ENCODE measurements at regions not wholly inside any gene's neighbourhood (a gene's known extent, or its start where the extent isn't known, plus 50 kb on each side); places are given as distances from the start of the nearest gene placed in this dataset.

DNA sequence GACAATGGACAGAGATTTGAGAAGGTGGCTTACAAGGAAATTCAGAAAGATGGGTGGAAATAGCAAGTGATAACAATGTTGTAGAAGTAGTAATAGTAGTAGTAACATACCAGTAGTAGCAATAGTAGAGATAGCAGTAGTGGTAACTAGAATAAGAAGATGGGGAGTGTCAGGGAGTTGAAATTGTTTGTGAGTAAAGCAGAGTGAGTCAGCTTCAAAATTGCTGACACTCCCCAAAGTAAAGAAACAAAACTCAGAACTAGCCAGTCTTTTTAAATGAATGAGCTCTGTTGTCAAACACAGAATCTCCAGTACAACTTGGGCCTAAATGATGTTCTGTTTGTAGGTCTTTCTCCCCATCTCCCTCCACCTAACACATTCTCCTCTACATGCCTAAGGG is 1040.9 kb downstream of the CBLN2 start:
- Histone ChIP-seq H3K9me3 (ENCODE audit: low read depth) (no peaks in the 10 kb centered on the region), H3K27me3 (no peaks in the 10 kb centered on the region), H3K4me3 (no peak overlapping the region), H3K27ac (no peak overlapping the region), H3K4me1 (ENCODE audit: low read depth) (no peaks in the 10 kb centered on the region), H3K36me3 (no peaks in the 10 kb centered on the region)
- TF ChIP-seq, protein P1, sequence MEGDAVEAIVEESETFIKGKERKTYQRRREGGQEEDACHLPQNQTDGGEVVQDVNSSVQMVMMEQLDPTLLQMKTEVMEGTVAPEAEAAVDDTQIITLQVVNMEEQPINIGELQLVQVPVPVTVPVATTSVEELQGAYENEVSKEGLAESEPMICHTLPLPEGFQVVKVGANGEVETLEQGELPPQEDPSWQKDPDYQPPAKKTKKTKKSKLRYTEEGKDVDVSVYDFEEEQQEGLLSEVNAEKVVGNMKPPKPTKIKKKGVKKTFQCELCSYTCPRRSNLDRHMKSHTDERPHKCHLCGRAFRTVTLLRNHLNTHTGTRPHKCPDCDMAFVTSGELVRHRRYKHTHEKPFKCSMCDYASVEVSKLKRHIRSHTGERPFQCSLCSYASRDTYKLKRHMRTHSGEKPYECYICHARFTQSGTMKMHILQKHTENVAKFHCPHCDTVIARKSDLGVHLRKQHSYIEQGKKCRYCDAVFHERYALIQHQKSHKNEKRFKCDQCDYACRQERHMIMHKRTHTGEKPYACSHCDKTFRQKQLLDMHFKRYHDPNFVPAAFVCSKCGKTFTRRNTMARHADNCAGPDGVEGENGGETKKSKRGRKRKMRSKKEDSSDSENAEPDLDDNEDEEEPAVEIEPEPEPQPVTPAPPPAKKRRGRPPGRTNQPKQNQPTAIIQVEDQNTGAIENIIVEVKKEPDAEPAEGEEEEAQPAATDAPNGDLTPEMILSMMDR (IDR thresholded peaks at IDR 0.05; ENCODE audit: low read depth, low read length) = no peak
- no peak for DNase-seq (ENCODE audit: low read depth in 1 of 2, low spot score in 1 of 2)

GRCh38 chr18:71485611-71486010 is 1058.5 kb downstream of the CBLN2 start:
- DNase-seq (ENCODE audit: low read depth in 1 of 2, low spot score in 1 of 2) = peak in 1 of 2 donors; percentile 42

GRCh38 chr18:71471963-71472725 is 1072.0 kb downstream of the CBLN2 start:
- DNase-seq (ENCODE audit: low read depth in 1 of 2, low spot score in 1 of 2) = no peak
- TF ChIP-seq, protein P1 (IDR thresholded peaks at IDR 0.05; ENCODE audit: low read depth, low read length) = no peak
- Histone ChIP-seq H3K27me3 (no peaks in the 10 kb centered on the region), H3K4me3 (no peak overlapping the region), H3K27ac (no peak overlapping the region), H3K4me1 (ENCODE audit: low read depth) (no peaks in the 10 kb centered on the region), H3K9me3 (ENCODE audit: low read depth) (no peaks in the 10 kb centered on the region), H3K36me3 (no peaks in the 10 kb centered on the region)

More at GRCh38 chr18:71485611-71486010, 1058.5 kb downstream of the CBLN2 start:
- Histone ChIP-seq H3K27ac (no peak overlapping the region), H3K36me3 (no peaks in the 10 kb centered on the region), H3K27me3 (no peaks in the 10 kb centered on the region), H3K4me1 (ENCODE audit: low read depth) (no peaks in the 10 kb centered on the region), H3K4me3 (no peak overlapping the region), H3K9me3 (ENCODE audit: low read depth) (no peaks in the 10 kb centered on the region)
- TF ChIP-seq, protein P1 (IDR thresholded peaks at IDR 0.05; ENCODE audit: low read depth, low read length) = no peak

GRCh38 chr18:71456206-71456605 is 1087.9 kb downstream of the CBLN2 start:
- Histone ChIP-seq H3K27ac (no peak overlapping the region), H3K9me3 (ENCODE audit: low read depth) (no peaks in the 10 kb centered on the region), H3K4me1 (ENCODE audit: low read depth) (no peaks in the 10 kb centered on the region), H3K36me3 (no peaks in the 10 kb centered on the region), H3K27me3 (no peaks in the 10 kb centered on the region), H3K4me3 (no peak overlapping the region)
- TF ChIP-seq, protein P1 (IDR thresholded peaks at IDR 0.05; ENCODE audit: low read depth, low read length) = no peak
- no peak for DNase-seq (ENCODE audit: low read depth in 1 of 2, low spot score in 1 of 2)

DNA sequence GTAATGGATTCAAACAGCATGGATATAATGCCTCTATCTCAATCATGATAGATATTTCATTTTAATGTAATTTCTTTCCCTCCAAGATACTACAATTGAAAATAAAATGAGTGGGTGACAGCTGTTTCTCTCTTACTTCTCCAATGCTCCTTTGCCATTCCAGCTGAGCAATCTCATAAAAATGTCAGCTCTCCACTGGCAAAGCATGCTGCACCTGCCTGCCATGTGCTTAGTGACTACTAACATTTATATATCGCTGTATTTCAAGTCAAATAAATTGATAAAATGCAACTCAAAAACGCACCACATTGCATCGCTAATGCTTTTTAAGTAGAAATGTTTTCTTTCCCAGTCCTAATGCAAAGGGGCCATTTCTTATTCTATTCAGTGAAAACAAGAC is 1093.9 kb downstream of the CBLN2 start:
- no peak overlapping the region for H3K27ac ChIP-seq
- no peak for DNase-seq (ENCODE audit: low read depth in 1 of 2, low spot score in 1 of 2)
- no peak overlapping the region for H3K4me3 ChIP-seq
- H3K36me3 ChIP-seq = no peaks in the 10 kb centered on the region
- no peaks in the 10 kb centered on the region for H3K9me3 ChIP-seq (ENCODE audit: low read depth)
- TF ChIP-seq, protein P1 (IDR thresholded peaks at IDR 0.05; ENCODE audit: low read depth, low read length) = no peak
- no peaks in the 10 kb centered on the region for H3K4me1 ChIP-seq (ENCODE audit: low read depth)
- no peaks in the 10 kb centered on the region for H3K27me3 ChIP-seq

All from cardiac muscle cell (in vitro differentiated cells and primary cell).